Suprapubic skin (tissue), 4 donors: ENCODE measurements at regions not wholly inside any gene's neighbourhood (a gene's known extent, or its start where the extent isn't known, plus 50 kb on each side); places are given as distances from the start of the nearest gene placed in this dataset.
"Not testable (repeated sequence)": the region's sequence is repeated elsewhere in the genome, so short reads cannot be mapped to it uniquely, and the experiment has no call there.

ENCODE experiments used
- DNase-seq, 2 donors: peaks; one replicate each; pipeline ENCODE4 v3.0.0-alpha.2; 2019; ENCODE audit warnings: low spot score in 2 of 2
- H3K27ac ChIP-seq: fragments of 200-600 bp; sonication (generic); one replicate; pipeline ENCODE4 v1.5.1; 2019
- H3K27me3 ChIP-seq: fragments of 200-600 bp; sonication (generic); one replicate; pipeline ENCODE4 v1.5.1; 2019
- H3K36me3 ChIP-seq: fragments of 200-600 bp; sonication (generic); one replicate; pipeline ENCODE4 v1.5.1; 2019
- H3K4me1 ChIP-seq: fragments of 200-600 bp; sonication (generic); one replicate; pipeline ENCODE4 v1.5.1; 2019
- H3K4me3 ChIP-seq: fragments of 200-600 bp; sonication (generic); one replicate; pipeline ENCODE4 v1.5.1; 2019; ENCODE audit warnings: mild to moderate bottlenecking
- H3K9me3 ChIP-seq: fragments of 200-600 bp; sonication (generic); one replicate; pipeline ENCODE4 v1.5.1; 2019
- CTCF ChIP-seq, 2 donors: fragments of 200-600 bp in 1 of 2; fragments of 450-650 bp in 1 of 2; sonication (generic) in 1 of 2; IDR thresholded peaks; one replicate each; pipeline ENCODE4 v1.5.1; 2016 to 2019; ENCODE audit warnings: antibody characterized with exemption in 2 of 2, mild to moderate bottlenecking in 1 of 2, moderate library complexity in 1 of 2
- EP300 ChIP-seq: sonication (generic); formaldehyde crosslinking; IDR thresholded peaks from one replicate; pipeline ENCODE4 v1.6.1; 2017; ENCODE audit warnings: antibody characterized with exemption
- POLR2A ChIP-seq, 2 donors: fragments of 450-650 bp; IDR thresholded peaks; one replicate each; pipeline ENCODE4 v1.6.1; 2017; ENCODE audit warnings: antibody characterized with exemption in 2 of 2, mild to moderate bottlenecking in 2 of 2, moderate library complexity in 2 of 2
- POLR2AphosphoS5 ChIP-seq, 3 donors: sonication (generic); formaldehyde crosslinking; IDR thresholded peaks; one replicate each; pipeline ENCODE4 v1.6.1; 2017; ENCODE audit warnings: antibody characterized with exemption in 3 of 3
- WGBS: methylation state at CpG from one replicate; pipeline ENCODE4 v1.1.5; 2018; 5-methylcytosine and 5-hydroxymethylcytosine counted together

GRCh38 chr21:32082466-32082865 is 196.4 kb downstream of the MIS18A start:
- H3K27ac ChIP-seq: no peak overlapping the region
- TF ChIP-seq POLR2A (IDR thresholded peaks at IDR 0.05): no peak
- TF ChIP-seq POLR2AphosphoS5 (IDR thresholded peaks at IDR 0.05): no peak
- TF ChIP-seq EP300: no peak
- no peak for TF ChIP-seq CTCF (IDR thresholded peaks at IDR 0.05)
- no peaks in the 10 kb centered on the region for H3K4me1 ChIP-seq
- H3K4me3 ChIP-seq: no peak overlapping the region
- DNase-seq: no peak
- no peaks in the 10 kb centered on the region for H3K9me3 ChIP-seq
- 75% methylated on average over 4 of the region's 5 CpGs for WGBS
- no peaks in the 10 kb centered on the region for H3K36me3 ChIP-seq
- H3K27me3 ChIP-seq: no peaks in the 10 kb centered on the region

GRCh38 chr21:32073593-32073992 is 200.8 kb downstream of the HUNK start:
- no peak for DNase-seq
- Histone ChIP-seq H3K27me3 (no peaks in the 10 kb centered on the region), H3K36me3 (no peaks in the 10 kb centered on the region), H3K9me3 (no peaks in the 10 kb centered on the region), H3K4me1 (no peaks in the 10 kb centered on the region), H3K4me3 (no peak overlapping the region), H3K27ac (no peak overlapping the region)
- WGBS: 94% methylated on average over 6 of the region's 6 CpGs
- TF ChIP-seq CTCF (IDR thresholded peaks at IDR 0.05) (no peak), POLR2A (IDR thresholded peaks at IDR 0.05) (no peak), EP300 (no peak), POLR2AphosphoS5 (IDR thresholded peaks at IDR 0.05) (no peak)

GRCh38 chr21:32073190-32073589 is 200.4 kb downstream of the HUNK start:
- H3K9me3 ChIP-seq: no peaks in the 10 kb centered on the region
- no peaks in the 10 kb centered on the region for H3K27me3 ChIP-seq
- no peak overlapping the region for H3K27ac ChIP-seq
- no peak for DNase-seq
- H3K4me3 ChIP-seq: no peak overlapping the region
- TF ChIP-seq CTCF (IDR thresholded peaks at IDR 0.05): no peak
- no peak for TF ChIP-seq POLR2AphosphoS5 (IDR thresholded peaks at IDR 0.05)
- TF ChIP-seq EP300: no peak
- TF ChIP-seq POLR2A (IDR thresholded peaks at IDR 0.05): no peak
- WGBS: 96% methylated on average over 6 of the region's 6 CpGs
- H3K36me3 ChIP-seq: no peaks in the 10 kb centered on the region
- H3K4me1 ChIP-seq: no peaks in the 10 kb centered on the region

GRCh38 chr21:32071620-32072019 is 198.8 kb downstream of the HUNK start:
- H3K4me3 ChIP-seq, H3K4me1 ChIP-seq, DNase-seq, H3K27ac ChIP-seq, H3K9me3 ChIP-seq, H3K27me3 ChIP-seq, H3K36me3 ChIP-seq: not testable (repeated sequence)
- 76% methylated on average over 2 of the region's 2 CpGs for WGBS

GRCh38 chr21:32070676-32071330 is 198.0 kb downstream of the HUNK start:
- H3K36me3 ChIP-seq: no peaks in the 10 kb centered on the region
- H3K4me3 ChIP-seq: no peak overlapping the region
- TF ChIP-seq EP300: no peak
- H3K9me3 ChIP-seq: no peaks in the 10 kb centered on the region
- H3K27ac ChIP-seq: no peak overlapping the region
- H3K27me3 ChIP-seq: no peaks in the 10 kb centered on the region
- DNase-seq: no peak
- WGBS: 83% methylated on average over 10 of the region's 10 CpGs
- H3K4me1 ChIP-seq: peaks cover 8% of the 10 kb centered on the region

- Histone ChIP-seq H3K4me1 (peaks cover 8% of the 10 kb centered on the region), H3K27me3 (no peaks in the 10 kb centered on the region), H3K27ac (no peak overlapping the region), H3K4me3 (no peak overlapping the region), H3K9me3 (no peaks in the 10 kb centered on the region), H3K36me3 (no peaks in the 10 kb centered on the region)
- 78% methylated on average over 5 of the region's 5 CpGs for WGBS
- TF ChIP-seq POLR2A (IDR thresholded peaks at IDR 0.05) (no peak), POLR2AphosphoS5 (IDR thresholded peaks at IDR 0.05) (no peak), EP300 (no peak), CTCF (IDR thresholded peaks at IDR 0.05) (no peak)
- no peak for DNase-seq
These were observed 197.3 kb downstream of the HUNK start for GRCh38 chr21:32070126-32070525.
